ENCODE measurements at regions not wholly inside any gene's neighbourhood (a gene's known extent, or its start where the extent isn't known, plus 50 kb on each side); places are given as distances from the start of the nearest gene placed in this dataset.

DNA sequence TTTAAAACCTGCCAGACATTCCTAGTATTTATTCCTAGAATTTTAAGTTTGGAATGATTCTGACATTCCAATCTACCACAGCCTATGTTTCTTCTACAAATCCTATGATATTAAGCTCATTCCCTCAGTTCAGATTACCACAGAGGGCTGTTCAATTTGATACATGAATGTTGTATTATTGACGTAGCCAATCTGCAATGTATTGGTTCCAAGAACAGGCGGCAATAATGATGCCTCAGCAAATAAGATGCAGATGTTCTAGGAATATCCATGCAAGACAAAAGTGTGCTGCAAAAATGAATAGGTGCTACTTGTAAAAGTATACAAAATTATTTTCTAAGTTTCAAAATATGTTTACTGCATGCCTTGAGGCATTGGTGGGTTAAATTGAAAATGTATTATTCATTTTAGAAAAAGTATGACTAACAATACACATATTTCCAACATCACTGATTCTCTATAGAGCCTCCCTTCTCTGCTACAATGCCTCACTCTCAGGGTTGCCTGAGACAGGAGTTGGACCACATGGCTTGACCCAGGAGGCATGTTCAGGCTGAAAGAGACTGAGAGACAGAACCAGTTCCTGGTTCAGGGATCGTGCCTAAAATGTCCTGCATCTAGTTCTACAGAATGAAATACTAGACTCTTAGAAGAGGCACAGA, 94.1 kb upstream of the CREB5 start:
- TF ChIP-seq, protein P1, sequence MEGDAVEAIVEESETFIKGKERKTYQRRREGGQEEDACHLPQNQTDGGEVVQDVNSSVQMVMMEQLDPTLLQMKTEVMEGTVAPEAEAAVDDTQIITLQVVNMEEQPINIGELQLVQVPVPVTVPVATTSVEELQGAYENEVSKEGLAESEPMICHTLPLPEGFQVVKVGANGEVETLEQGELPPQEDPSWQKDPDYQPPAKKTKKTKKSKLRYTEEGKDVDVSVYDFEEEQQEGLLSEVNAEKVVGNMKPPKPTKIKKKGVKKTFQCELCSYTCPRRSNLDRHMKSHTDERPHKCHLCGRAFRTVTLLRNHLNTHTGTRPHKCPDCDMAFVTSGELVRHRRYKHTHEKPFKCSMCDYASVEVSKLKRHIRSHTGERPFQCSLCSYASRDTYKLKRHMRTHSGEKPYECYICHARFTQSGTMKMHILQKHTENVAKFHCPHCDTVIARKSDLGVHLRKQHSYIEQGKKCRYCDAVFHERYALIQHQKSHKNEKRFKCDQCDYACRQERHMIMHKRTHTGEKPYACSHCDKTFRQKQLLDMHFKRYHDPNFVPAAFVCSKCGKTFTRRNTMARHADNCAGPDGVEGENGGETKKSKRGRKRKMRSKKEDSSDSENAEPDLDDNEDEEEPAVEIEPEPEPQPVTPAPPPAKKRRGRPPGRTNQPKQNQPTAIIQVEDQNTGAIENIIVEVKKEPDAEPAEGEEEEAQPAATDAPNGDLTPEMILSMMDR (conservative IDR thresholded peaks at IDR 0.05; ENCODE audit: low read depth, low read length) = no peak
- TF ChIP-seq RAD21 (IDR thresholded peaks at IDR 0.05; ENCODE audit: low read length) (no peak), FOS (IDR thresholded peaks at IDR 0.05; ENCODE audit: low read depth, low read length) (no peak), SMC3 (IDR thresholded peaks at IDR 0.05; ENCODE audit: low read depth, low read length) (no peak), RFX5 (IDR thresholded peaks at IDR 0.05; ENCODE audit: low read depth, low read length) (no peak), BHLHE40 (IDR thresholded peaks at IDR 0.05; ENCODE audit: low read depth, low read length) (no peak), MAZ (IDR thresholded peaks at IDR 0.05; ENCODE audit: borderline replicate concordance, low read depth, low read length) (no peak), NFE2L2 (IDR thresholded peaks at IDR 0.05; ENCODE audit: low read depth, low read length) (no peak), POLR2A (IDR thresholded peaks at IDR 0.05; ENCODE audit: low read depth, low read length) (no peak)

Measured in IMR-90 (cell line).